Transverse colon (tissue), 4 donors: ENCODE measurements at regions not wholly inside any gene's neighbourhood (a gene's known extent, or its start where the extent isn't known, plus 50 kb on each side); places are given as distances from the start of the nearest gene placed in this dataset.

ENCODE experiments used
- CTCF ChIP-seq, 5 experiments: fragments of 200-600 bp in 3 of 5; fragments of 450-650 bp in 2 of 5; sonication (generic) in 3 of 5; IDR thresholded peaks; 1 replicate in 2 of 5; 2 replicates in 3 of 5; pipeline ENCODE4 v1.5.1; 2016 to 2017; ENCODE audit warnings: antibody characterized with exemption in 5 of 5, inconsistent platforms in 3 of 5, mild to moderate bottlenecking in 2 of 5, moderate library complexity in 1 of 5
- POLR2A ChIP-seq: fragments of 450-650 bp; IDR thresholded peaks from one replicate; pipeline ENCODE4 v1.6.1; 2016; ENCODE audit warnings: antibody characterized with exemption, mild to moderate bottlenecking, moderate library complexity
- POLR2AphosphoS5 ChIP-seq, 3 donors: sonication (generic); formaldehyde crosslinking; IDR thresholded peaks; one replicate each; pipeline ENCODE4 v1.6.1; 2016; ENCODE audit warnings: antibody characterized with exemption in 3 of 3

GRCh38 chr7:131103997-131104396 is 223.7 kb upstream of the MKLN1 start:
- no peak for TF ChIP-seq POLR2AphosphoS5 (IDR thresholded peaks at IDR 0.05)
- TF ChIP-seq CTCF (IDR thresholded peaks at IDR 0.05) = no peak
- TF ChIP-seq POLR2A = no peak
